IMR-90 (cell line): ENCODE measurements at regions not wholly inside any gene's neighbourhood (a gene's known extent, or its start where the extent isn't known, plus 50 kb on each side); places are given as distances from the start of the nearest gene placed in this dataset.

Experiments
- ATAC-seq: fragments of 200-7000 bp; cut with Tn5 transposase; 2 replicates; pipeline ENCODE4 v1.9.1; 2020; ENCODE audit warnings: low read depth, mild to moderate bottlenecking, moderate library complexity
- BruUV-seq: library from RNA; stranded (reverse); fragments of 400-500 nt; replicated peaks from 2 replicates; lab custom pipeline; 2021; lab: Mats Ljungman, UMichigan
- CTCF ChIA-PET: fragments of 300-600 bp; formaldehyde crosslinking; extraction: SDS; loops from one replicate; lab custom pipeline; 2021; ENCODE audit warnings: antibody characterized with exemption; lab: Yijun Ruan, JAX
- POLR2A ChIA-PET: fragments of 300-600 bp; sonication (Branson Sonifier 250); formaldehyde crosslinking; loops from one replicate; lab custom pipeline; 2022; ENCODE audit warnings: antibody characterized with exemption; ENCODE audit not compliant: unreplicated experiment; lab: Charles Lee
- DNase-seq: peaks from one replicate; pipeline ENCODE4 v3.0.0; 2013
- H2AFZ ChIP-seq: replicated peaks from 2 replicates; pipeline ENCODE3; 2013; ENCODE audit warnings: low read length, mild to moderate bottlenecking; ENCODE audit not compliant: poor library complexity
- H2AK5ac ChIP-seq: 2 replicates; pipeline ENCODE4 v1.6.1; 2013; ENCODE audit warnings: low read depth, low read length, inconsistent platforms
- H2AK9ac ChIP-seq: replicated peaks from 2 replicates; pipeline ENCODE3; 2013; ENCODE audit warnings: mild to moderate bottlenecking, low read depth, low read length, moderate library complexity; ENCODE audit not compliant: poor library complexity
- H2BK120ac ChIP-seq: 2 replicates; pipeline ENCODE4 v1.6.1; 2013; ENCODE audit warnings: low read depth, low read length, inconsistent platforms
- H2BK15ac ChIP-seq: 3 replicates; pipeline ENCODE4 v1.6.1; 2013; ENCODE audit warnings: low read depth, low read length, inconsistent platforms
- H2BK20ac ChIP-seq: 2 replicates; pipeline ENCODE4 v1.6.1; 2013; ENCODE audit warnings: low read depth, mild to moderate bottlenecking, inconsistent platforms, low read length, moderate library complexity
- H2BK5ac ChIP-seq: 2 replicates; pipeline ENCODE4 v1.6.1; 2013; ENCODE audit warnings: mild to moderate bottlenecking, low read depth, low read length, inconsistent platforms; ENCODE audit not compliant: poor library complexity, severe bottlenecking
- H3K14ac ChIP-seq: replicated peaks from 2 replicates; pipeline ENCODE4 v1.6.1; 2013; ENCODE audit warnings: low read depth, low read length, inconsistent platforms
- H3K18ac ChIP-seq: 2 replicates; pipeline ENCODE4 v1.6.1; 2013; ENCODE audit warnings: low read depth, low read length, control low read depth
- H3K23ac ChIP-seq: 2 replicates; pipeline ENCODE4 v1.6.1; 2013; ENCODE audit warnings: low read depth, low read length, inconsistent platforms
- H3K27ac ChIP-seq: 2 replicates; pipeline ENCODE4 v1.5.1; 2013; ENCODE audit warnings: mild to moderate bottlenecking, control low read depth, low read length; ENCODE audit not compliant: insufficient read depth
- H3K27me3 ChIP-seq: 2 replicates; pipeline ENCODE4 v1.6.1; 2013; ENCODE audit warnings: low read length; ENCODE audit not compliant: control insufficient read depth, insufficient read depth
- H3K36me3 ChIP-seq: 2 replicates; pipeline ENCODE4 v1.6.1; 2013; ENCODE audit warnings: low read length, mixed read lengths; ENCODE audit not compliant: control insufficient read depth, insufficient read depth
- H3K4ac ChIP-seq: 2 replicates; pipeline ENCODE4 v1.6.1; 2013; ENCODE audit warnings: low read depth, low read length, inconsistent platforms
- H3K4me1 ChIP-seq: 2 replicates; pipeline ENCODE4 v1.6.1; 2013; ENCODE audit warnings: low read length, mixed read lengths; ENCODE audit not compliant: control insufficient read depth, insufficient read depth
- H3K4me2 ChIP-seq: 2 replicates; pipeline ENCODE4 v1.6.1; 2013; ENCODE audit warnings: low read depth, mild to moderate bottlenecking, control low read depth, low read length, moderate library complexity
- H3K4me3 ChIP-seq: 2 replicates; pipeline ENCODE4 v1.5.1; 2013; ENCODE audit warnings: low read depth, mild to moderate bottlenecking, control low read depth, low read length, moderate library complexity; ENCODE audit not compliant: insufficient read depth
- H3K56ac ChIP-seq: 2 replicates; pipeline ENCODE4 v1.6.1; 2013; ENCODE audit warnings: low read length, inconsistent platforms; ENCODE audit not compliant: insufficient read depth; ENCODE audit errors: extremely low read depth
- H3K79me1 ChIP-seq, 2 experiments: 2 replicates each; pipeline ENCODE4 v1.6.1; 2013; ENCODE audit warnings: low read length in 2 of 2, inconsistent platforms in 1 of 2, low read depth in 1 of 2
- H3K9ac ChIP-seq: 2 replicates; pipeline ENCODE4 v1.6.1; 2013; ENCODE audit warnings: low read depth, low read length, control low read depth
- H3K9me1 ChIP-seq: 2 replicates; pipeline ENCODE4 v1.6.1; 2013; ENCODE audit warnings: low read length, inconsistent platforms; ENCODE audit not compliant: insufficient read depth
- H3K9me3 ChIP-seq: 2 replicates; pipeline ENCODE4 v1.6.1; 2013; ENCODE audit warnings: low read length; ENCODE audit not compliant: control insufficient read depth, insufficient read depth
- H4K20me1 ChIP-seq: 2 replicates; pipeline ENCODE4 v1.6.1; 2013; ENCODE audit warnings: low read length, inconsistent platforms; ENCODE audit not compliant: insufficient read depth
- H4K5ac ChIP-seq: 2 replicates; pipeline ENCODE4 v1.6.1; 2013; ENCODE audit warnings: mild to moderate bottlenecking, low read depth, low read length, control low read depth
- H4K8ac ChIP-seq, 2 experiments: 2 replicates each; pipeline ENCODE4 v1.6.1; 2013; ENCODE audit warnings: low read depth in 2 of 2, low read length in 2 of 2, control low read depth in 1 of 2, inconsistent platforms in 1 of 2
- H4K91ac ChIP-seq: 2 replicates; pipeline ENCODE4 v1.6.1; 2013; ENCODE audit warnings: low read depth, low read length, inconsistent platforms; ENCODE audit not compliant: insufficient read depth
- BHLHE40 ChIP-seq: fragments of 150-350 bp; IDR thresholded peaks from 2 replicates; pipeline ENCODE4 v1.6.1; 2016; ENCODE audit warnings: mild to moderate bottlenecking, low read depth, low read length
- CEBPB ChIP-seq: IDR thresholded peaks from 2 replicates; pipeline ENCODE4 v1.6.1; 2012; ENCODE audit warnings: low read depth, low read length, improper control_type of control experiment
- CHD1 ChIP-seq: IDR thresholded peaks from 2 replicates; pipeline ENCODE4 v1.6.1; 2012; ENCODE audit warnings: low read depth, low read length, improper control_type of control experiment
- CTCF ChIP-seq: conservative IDR thresholded peaks from 2 replicates; pipeline ENCODE4 v1.5.1; 2012; ENCODE audit warnings: mild to moderate bottlenecking, low read depth, low read length, improper control_type of control experiment
- ELK1 ChIP-seq: fragments of 150-350 bp; IDR thresholded peaks from 2 replicates; pipeline ENCODE4 v1.6.1; 2016; ENCODE audit warnings: low read depth, mild to moderate bottlenecking, low read length, moderate library complexity, borderline replicate concordance
- FOS ChIP-seq: fragments of 150-350 bp; IDR thresholded peaks from 2 replicates; pipeline ENCODE4 v1.6.1; 2016; ENCODE audit warnings: low read depth, low read length
- MAFK ChIP-seq: IDR thresholded peaks from 2 replicates; pipeline ENCODE4 v1.6.1; 2012; ENCODE audit warnings: low read depth, low read length, improper control_type of control experiment
- MAZ ChIP-seq: IDR thresholded peaks from 2 replicates; pipeline ENCODE4 v1.6.1; 2012; ENCODE audit warnings: low read depth, mild to moderate bottlenecking, low read length, improper control_type of control experiment, moderate library complexity, borderline replicate concordance
- MXI1 ChIP-seq: IDR thresholded peaks from 2 replicates; pipeline ENCODE4 v1.6.1; 2012; ENCODE audit warnings: low read depth, mild to moderate bottlenecking, low read length, moderate library complexity, borderline replicate concordance
- NFE2L2 ChIP-seq: fragments of 150-350 bp; IDR thresholded peaks from 2 replicates; pipeline ENCODE4 v1.6.1; 2016; ENCODE audit warnings: low read depth, mild to moderate bottlenecking, low read length
- POLR2A ChIP-seq: IDR thresholded peaks from 2 replicates; pipeline ENCODE4 v1.6.1; 2012; ENCODE audit warnings: mild to moderate bottlenecking, low read depth, low read length
- RAD21 ChIP-seq: IDR thresholded peaks from 2 replicates; pipeline ENCODE4 v1.6.1; 2012; ENCODE audit warnings: low read length, improper control_type of control experiment
- RCOR1 ChIP-seq: IDR thresholded peaks from 2 replicates; pipeline ENCODE4 v1.6.1; 2012; ENCODE audit warnings: mild to moderate bottlenecking, low read length, improper control_type of control experiment; ENCODE audit not compliant: insufficient replicate concordance
- RFX5 ChIP-seq: IDR thresholded peaks from 2 replicates; pipeline ENCODE4 v1.8.0; 2012; ENCODE audit warnings: low read depth, mild to moderate bottlenecking, low read length, moderate library complexity
- SMC3 ChIP-seq: fragments of 150-350 bp; IDR thresholded peaks from 2 replicates; pipeline ENCODE4 v1.6.1; 2016; ENCODE audit warnings: low read depth, mild to moderate bottlenecking, antibody characterized with exemption, low read length, moderate library complexity
- USF2 ChIP-seq: fragments of 150-350 bp; IDR thresholded peaks from 2 replicates; pipeline ENCODE4 v1.6.1; 2017; ENCODE audit warnings: mild to moderate bottlenecking, antibody characterized with exemption, low read length, low read depth
- WGBS, 2 experiments: methylation state at CpG; one replicate each; pipeline versions ENCODE4 v1.1.5 to v1.1.7; 2013; ENCODE audit warnings: missing lambda C conversion rate in 2 of 2; ENCODE audit not compliant: insufficient read length in 1 of 2; ENCODE audit errors: extremely low coverage in 2 of 2; 5-methylcytosine and 5-hydroxymethylcytosine counted together
- dilution Hi-C: fragments of 300-500 bp; cut with HindIII; formaldehyde crosslinking; loops from one replicate; pipeline ENCODE4 v1.14.3; 2018; ENCODE audit warnings: low sequenced_read_pairs; ENCODE audit not compliant: unreplicated experiment
- in situ Hi-C: fragments of 300-500 bp; cut with MboI; formaldehyde crosslinking; loops from 3 replicates; pipeline ENCODE4 v1.14.3; 2019; ENCODE audit warnings: low sequenced_read_pairs, inconsistent platforms, mixed read lengths
- intact Hi-C: fragments of 100-400 bp; cut with micrococcal nuclease; formaldehyde crosslinking; loops from 2 replicates; pipeline ENCODE4 v1.10.0; 2022

GRCh38 chr18:40179729-40180461 is 1775.1 kb upstream of the PIK3C3 start:
- Histone ChIP-seq H3K79me1 (no peaks in the 10 kb centered on the region), H3K4ac (no peak overlapping the region), H3K14ac (no peak overlapping the region), H2AFZ (no peak overlapping the region), H4K20me1 (no peaks in the 10 kb centered on the region), H3K27me3 (no peaks in the 10 kb centered on the region), H2BK5ac (no peak overlapping the region), H4K91ac (no peak overlapping the region), H2AK9ac (no peak overlapping the region), H4K8ac (no peak overlapping the region), H3K23ac (no peak overlapping the region), H3K4me1 (no peaks in the 10 kb centered on the region), H3K4me2 (no peak overlapping the region), H3K9me3 (no peaks in the 10 kb centered on the region), H3K9ac (no peak overlapping the region), H3K36me3 (no peaks in the 10 kb centered on the region), H2BK120ac (no peak overlapping the region), H3K18ac (no peak overlapping the region), H4K5ac (no peak overlapping the region), H3K27ac (no peak overlapping the region), H2BK15ac (no peak overlapping the region), H3K4me3 (no peak overlapping the region), H2AK5ac (no peak overlapping the region), H2BK20ac (no peak overlapping the region), H3K9me1 (no peaks in the 10 kb centered on the region), H3K56ac (no peak overlapping the region)
- DNase-seq (peak; percentile 0), ATAC-seq (no peak)
- intact Hi-C loops (no loop called here), dilution Hi-C loops (no loop called here), in situ Hi-C loops (no loop called here)
- TF ChIP-seq MXI1 (no peak), FOS (no peak), USF2 (no peak), RAD21 (no peak), MAFK (no peak), RCOR1 (no peak), POLR2A (no peak), NFE2L2 (no peak), CHD1 (no peak), RFX5 (no peak), ELK1 (no peak), BHLHE40 (no peak), CEBPB (no peak), CTCF (no peak), MAZ (no peak), SMC3 (no peak)
- ChIA-PET POLR2A (no interaction called here), CTCF (no interaction called here)
- no TSS peak for BruUV-seq
- WGBS, 2 experiments = no CpG with 5 or more reads among the region's 2 CpGs
